GM12873 (cell line): ENCODE measurements at regions not wholly inside any gene's neighbourhood (a gene's known extent, or its start where the extent isn't known, plus 50 kb on each side); places are given as distances from the start of the nearest gene placed in this dataset.

Source experiments
- TF ChIP-seq, protein P1 (sequence below): IDR thresholded peaks from 2 replicates; pipeline ENCODE4 v1.5.1; 2012; ENCODE audit warnings: low read depth, mild to moderate bottlenecking, moderate library complexity, low read length, control low read depth; ENCODE audit not compliant: insufficient read depth; ENCODE audit errors: missing control alignments

GRCh38 chr20:48387675-48388074 is 440.1 kb downstream of the PREX1 start:
- TF ChIP-seq, protein P1, sequence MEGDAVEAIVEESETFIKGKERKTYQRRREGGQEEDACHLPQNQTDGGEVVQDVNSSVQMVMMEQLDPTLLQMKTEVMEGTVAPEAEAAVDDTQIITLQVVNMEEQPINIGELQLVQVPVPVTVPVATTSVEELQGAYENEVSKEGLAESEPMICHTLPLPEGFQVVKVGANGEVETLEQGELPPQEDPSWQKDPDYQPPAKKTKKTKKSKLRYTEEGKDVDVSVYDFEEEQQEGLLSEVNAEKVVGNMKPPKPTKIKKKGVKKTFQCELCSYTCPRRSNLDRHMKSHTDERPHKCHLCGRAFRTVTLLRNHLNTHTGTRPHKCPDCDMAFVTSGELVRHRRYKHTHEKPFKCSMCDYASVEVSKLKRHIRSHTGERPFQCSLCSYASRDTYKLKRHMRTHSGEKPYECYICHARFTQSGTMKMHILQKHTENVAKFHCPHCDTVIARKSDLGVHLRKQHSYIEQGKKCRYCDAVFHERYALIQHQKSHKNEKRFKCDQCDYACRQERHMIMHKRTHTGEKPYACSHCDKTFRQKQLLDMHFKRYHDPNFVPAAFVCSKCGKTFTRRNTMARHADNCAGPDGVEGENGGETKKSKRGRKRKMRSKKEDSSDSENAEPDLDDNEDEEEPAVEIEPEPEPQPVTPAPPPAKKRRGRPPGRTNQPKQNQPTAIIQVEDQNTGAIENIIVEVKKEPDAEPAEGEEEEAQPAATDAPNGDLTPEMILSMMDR: no peak

GRCh38 chr20:48385527-48385926 is 442.3 kb downstream of the PREX1 start:
- TF ChIP-seq, protein P1: no peak

DNA sequence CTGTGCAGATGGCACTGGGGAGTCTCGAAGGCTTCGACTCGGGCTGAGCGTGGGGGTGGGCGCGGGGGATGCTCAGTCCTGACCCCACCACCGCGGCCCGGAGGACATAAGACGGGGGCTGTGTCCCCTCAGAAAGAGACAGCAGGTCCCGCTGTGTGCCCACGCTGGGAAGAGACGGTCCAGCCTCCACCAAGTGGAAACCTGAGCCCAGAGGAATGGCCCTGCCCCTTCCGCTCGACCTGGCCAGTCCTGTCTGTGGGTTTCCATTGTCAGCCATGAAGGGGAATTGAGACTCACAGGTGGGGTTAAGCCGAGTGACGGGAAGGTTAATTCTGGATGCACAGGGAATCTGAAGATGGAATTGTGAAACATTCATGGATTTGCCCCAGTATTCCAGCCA is 442.7 kb downstream of the PREX1 start:
- TF ChIP-seq, protein P1: no peak

GRCh38 chr20:48384147-48384818 is 443.5 kb downstream of the PREX1 start:
- TF ChIP-seq, protein P1: no peak

DNA sequence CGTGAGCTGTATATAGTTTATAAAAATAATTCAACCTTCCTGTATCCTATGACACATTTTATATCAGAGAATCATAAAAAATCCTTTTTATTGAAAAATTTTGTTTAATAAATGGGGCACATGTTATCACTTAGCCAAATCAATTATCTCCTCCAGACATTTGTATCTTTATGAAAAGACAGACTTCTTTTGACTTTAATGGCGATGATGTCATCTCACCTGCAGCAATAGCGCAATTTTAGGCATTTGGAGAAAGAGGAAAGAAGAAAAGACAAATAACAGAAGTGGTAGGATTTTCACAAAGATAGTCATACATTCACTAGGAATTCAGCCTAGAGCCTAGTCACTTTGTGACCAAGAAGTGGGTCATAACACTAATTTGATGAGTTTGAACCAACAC is 444.5 kb downstream of the PREX1 start:
- TF ChIP-seq, protein P1: no peak

DNA sequence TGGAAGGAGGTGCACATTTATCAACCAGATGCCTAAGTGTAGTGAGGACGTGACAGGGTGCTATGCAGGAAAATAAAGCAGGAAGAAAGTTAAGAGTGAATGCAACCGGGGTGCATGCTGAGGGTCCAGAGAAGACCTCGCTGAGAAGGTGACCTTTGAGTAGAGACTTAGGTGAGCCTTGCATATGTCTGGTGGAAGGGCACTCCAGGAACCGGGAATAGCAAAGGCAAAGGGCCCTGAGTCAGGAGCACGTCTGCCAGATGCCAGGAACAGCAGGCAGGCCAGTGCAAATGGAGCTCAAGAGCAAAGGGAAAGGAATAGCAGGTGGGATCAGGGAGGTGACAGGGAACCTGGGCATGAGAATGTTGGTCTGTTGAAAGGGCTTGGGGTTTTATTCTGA is 445.5 kb downstream of the PREX1 start:
- TF ChIP-seq, protein P1: no peak

DNA sequence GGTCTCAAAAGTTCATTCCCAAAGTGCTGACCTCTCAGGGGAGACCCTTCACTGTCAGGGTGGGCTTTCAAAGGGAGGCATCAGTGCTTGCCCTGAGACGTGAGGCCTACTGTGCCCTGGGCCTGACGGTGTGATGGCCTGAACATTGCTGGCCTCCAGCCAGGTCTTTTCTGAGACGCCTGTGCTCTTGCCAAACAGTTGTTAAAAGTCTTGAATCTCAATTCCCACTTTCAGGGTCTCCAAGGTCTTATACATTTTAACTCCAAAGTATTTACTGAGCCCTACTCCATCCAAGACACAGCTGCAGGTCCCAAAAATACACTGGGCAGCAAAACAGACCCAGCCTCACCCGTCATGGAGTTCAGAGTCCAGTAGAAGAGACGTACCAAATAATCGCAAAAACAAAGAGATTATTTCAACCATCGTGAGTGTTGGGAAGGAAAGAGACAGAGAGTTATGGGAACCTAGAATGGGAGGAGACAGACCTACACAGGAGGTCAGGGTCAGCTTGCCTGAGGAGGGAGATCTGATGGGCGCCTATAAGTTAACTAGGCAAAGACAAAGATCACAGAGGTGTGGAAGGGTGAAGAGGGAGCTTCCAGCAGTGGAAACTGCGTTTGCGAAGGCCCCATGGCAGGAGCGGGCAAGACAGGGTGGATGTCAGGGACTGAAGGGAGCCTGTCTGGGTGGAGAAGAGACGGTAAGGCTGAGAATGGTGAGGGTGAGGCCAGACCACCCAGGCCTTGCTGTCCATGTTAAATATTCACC is 446.3 kb downstream of the PREX1 start:
- TF ChIP-seq, protein P1: no peak
